GM12878 (cell line): ENCODE measurements at regions not wholly inside any gene's neighbourhood (a gene's known extent, or its start where the extent isn't known, plus 50 kb on each side); places are given as distances from the start of the nearest gene placed in this dataset.

Experiments
- ATAC-seq: fragments of 200-7000 bp; cut with Tn5 transposase; 3 replicates; pipeline ENCODE4 v1.9.1; 2020; ENCODE audit warnings: mild to moderate bottlenecking, moderate library complexity
- BruUV-seq: library from RNA; stranded (reverse); fragments of 400-500 nt; replicated peaks from 2 replicates; lab custom pipeline; 2021; lab: Mats Ljungman, UMichigan
- CTCF ChIA-PET: fragments of 300-600 bp; sonication (Branson Sonifier 250); formaldehyde crosslinking; extraction: SDS; loops from one replicate; lab custom pipeline; 2021; ENCODE audit warnings: inconsistent platforms; lab: Yijun Ruan, JAX
- POLR2A ChIA-PET: fragments of 350-600 bp; formaldehyde crosslinking; extraction: SDS; loops from one replicate; lab custom pipeline; 2021; ENCODE audit warnings: inconsistent platforms; lab: Charles Lee
- RAD21 ChIA-PET: fragments of 300-600 bp; sonication (Branson Sonifier 250); formaldehyde crosslinking; loops from one replicate; lab custom pipeline; 2023; ENCODE audit warnings: antibody characterized with exemption; ENCODE audit not compliant: unreplicated experiment; lab: Charles Lee
- SMC1A ChIA-PET: fragments of 300-600 bp; sonication (Branson Sonifier 250); formaldehyde crosslinking; loops from one replicate; lab custom pipeline; 2023; ENCODE audit not compliant: unreplicated experiment, uncharacterized antibody; lab: Charles Lee
- DNase-seq: peaks from one replicate; pipeline ENCODE4 v3.0.0-alpha.2; 2011; ENCODE audit warnings: low read depth, low spot score
- FAIRE-seq: peaks from 3 replicates; lab custom pipeline; 2011; peaks lifted over from hg19 to GRCh38; lab: Jason Lieb, UNC
- H2AFZ ChIP-seq: 2 replicates; pipeline ENCODE4 v1.6.0; 2011; ENCODE audit warnings: low read depth, low read length, control low read depth; ENCODE audit not compliant: control insufficient read depth
- H3K27ac ChIP-seq: 2 replicates; pipeline ENCODE4 v1.5.1; 2011; ENCODE audit warnings: control low read depth; ENCODE audit not compliant: control insufficient read depth, insufficient read depth
- H3K27me3 ChIP-seq, 2 experiments: replicated peaks in 1 of 2; 2 replicates each; pipeline versions ENCODE4 v1.6.0 to v1.6.1; 2011; ENCODE audit warnings: low read length in 1 of 2; ENCODE audit not compliant: control insufficient read depth in 2 of 2, insufficient read depth in 2 of 2
- H3K36me3 ChIP-seq, 2 experiments: 2 replicates each; pipeline ENCODE4 v1.5.1; 2011; ENCODE audit warnings: low read length in 1 of 2; ENCODE audit not compliant: control insufficient read depth in 2 of 2, insufficient read depth in 2 of 2
- H3K4me1 ChIP-seq: 2 replicates; pipeline ENCODE4 v1.6.1; 2011; ENCODE audit warnings: mild to moderate bottlenecking, low read length, moderate library complexity, mixed read lengths; ENCODE audit not compliant: control insufficient read depth, insufficient read depth
- H3K4me2 ChIP-seq: 2 replicates; pipeline ENCODE4 v1.6.0; 2011; ENCODE audit warnings: control low read depth; ENCODE audit not compliant: control insufficient read depth, insufficient read depth
- H3K4me3 ChIP-seq: fragments of 200-600 bp; sonication (generic); 2 replicates; pipeline ENCODE4 v1.5.1; 2016
- H3K79me2 ChIP-seq: 2 replicates; pipeline ENCODE4 v1.6.0; 2011; ENCODE audit warnings: low read length; ENCODE audit not compliant: control insufficient read depth, insufficient read depth
- H3K9ac ChIP-seq: 2 replicates; pipeline ENCODE4 v1.8.0; 2011; ENCODE audit warnings: low read length, control low read depth, mixed read lengths; ENCODE audit not compliant: control insufficient read depth, insufficient read depth
- H3K9me3 ChIP-seq: replicated peaks from 3 replicates; pipeline ENCODE4 v1.5.1; 2011; ENCODE audit warnings: mild to moderate bottlenecking, low read length; ENCODE audit not compliant: control insufficient read depth, insufficient read depth
- H4K20me1 ChIP-seq: 2 replicates; pipeline ENCODE4 v1.6.0; 2011; ENCODE audit not compliant: control insufficient read depth, insufficient read depth
- ATF7 ChIP-seq: fragments of 450-650 bp; IDR thresholded peaks from 2 replicates; pipeline ENCODE4 v1.6.1; 2016; ENCODE audit warnings: low read depth, mild to moderate bottlenecking
- BCL11A ChIP-seq: IDR thresholded peaks from 2 replicates; pipeline ENCODE4 v1.6.1; 2011; ENCODE audit warnings: low read depth, low read length
- BRCA1 ChIP-seq: IDR thresholded peaks from 2 replicates; pipeline ENCODE4 v1.6.1; 2011; ENCODE audit warnings: low read depth, low read length, improper control_type of control experiment
- CBFB ChIP-seq: IDR thresholded peaks from 2 replicates; pipeline ENCODE4 v1.6.1; 2016; ENCODE audit warnings: antibody characterized with exemption, low read depth
- CBX3 ChIP-seq: fragments of 200-600 bp; sonication (generic); IDR thresholded peaks from 2 replicates; pipeline ENCODE4 v1.6.1; 2016; ENCODE audit warnings: low read depth, borderline replicate concordance
- DPF2 ChIP-seq: fragments of 450-650 bp; IDR thresholded peaks from 2 replicates; pipeline ENCODE4 v1.6.1; 2017; ENCODE audit warnings: mild to moderate bottlenecking
- ETV6 ChIP-seq, 2 experiments: fragments of 450-650 bp in 1 of 2; IDR thresholded peaks in 1 of 2; conservative IDR thresholded peaks in 1 of 2; 2 replicates each; pipeline ENCODE4 v1.6.1; 2014; ENCODE audit warnings: antibody characterized with exemption in 1 of 2, borderline replicate concordance in 1 of 2, low read depth in 1 of 2, mild to moderate bottlenecking in 1 of 2, moderate library complexity in 1 of 2
- HDGF ChIP-seq: fragments of 450-650 bp; IDR thresholded peaks from 2 replicates; pipeline ENCODE4 v1.6.1; 2016; ENCODE audit warnings: antibody characterized with exemption
- IRF5 ChIP-seq: fragments of 450-650 bp; IDR thresholded peaks from 2 replicates; pipeline ENCODE4 v1.6.1; 2017; ENCODE audit warnings: borderline replicate concordance
- MEF2A ChIP-seq: IDR thresholded peaks from 2 replicates; pipeline ENCODE4 v1.6.1; 2011; ENCODE audit warnings: low read depth, mild to moderate bottlenecking, low read length, moderate library complexity; ENCODE audit not compliant: insufficient read depth
- MLLT1 ChIP-seq: fragments of 450-650 bp; IDR thresholded peaks from 2 replicates; pipeline ENCODE4 v1.6.1; 2016; ENCODE audit warnings: mild to moderate bottlenecking
- MTA2 ChIP-seq: fragments of 450-650 bp; IDR thresholded peaks from 2 replicates; pipeline ENCODE4 v1.6.1; 2016; ENCODE audit warnings: low read depth, mild to moderate bottlenecking, moderate library complexity
- MXI1 ChIP-seq: fragments of 150-350 bp; IDR thresholded peaks from 2 replicates; pipeline ENCODE4 v1.6.1; 2011; ENCODE audit warnings: low read depth, mild to moderate bottlenecking, inconsistent platforms, low read length, improper control_type of control experiment
- MYC ChIP-seq: IDR thresholded peaks from 2 replicates; pipeline ENCODE4 v1.6.1; 2011; ENCODE audit warnings: mild to moderate bottlenecking, low read length, moderate library complexity, inconsistent platforms; ENCODE audit not compliant: insufficient read depth, insufficient replicate concordance, insufficient read length, severe bottlenecking
- POU2F2 ChIP-seq: IDR thresholded peaks from 3 replicates; pipeline ENCODE4 v1.6.1; 2011; ENCODE audit warnings: low read depth, mild to moderate bottlenecking, low read length, borderline replicate concordance
- RAD21 ChIP-seq: IDR thresholded peaks from 2 replicates; pipeline ENCODE4 v1.6.1; 2011; ENCODE audit warnings: mild to moderate bottlenecking, low read depth, low read length, moderate library complexity; ENCODE audit not compliant: insufficient read depth
- SPI1 ChIP-seq: IDR thresholded peaks from 2 replicates; pipeline ENCODE4 v1.6.1; 2011; ENCODE audit warnings: low read depth, mild to moderate bottlenecking, low read length, moderate library complexity, borderline replicate concordance; ENCODE audit not compliant: insufficient read depth
- TBL1XR1 ChIP-seq: IDR thresholded peaks from 2 replicates; pipeline ENCODE4 v1.6.1; 2012; ENCODE audit warnings: low read depth, low read length, improper control_type of control experiment
- in situ Hi-C: fragments of 300-500 bp; cut with MboI; formaldehyde crosslinking; loops from 9 replicates; pipeline ENCODE4 v1.14.3; 2018; ENCODE audit warnings: mixed read lengths
- intact Hi-C: fragments of 100-400 bp; cut with micrococcal nuclease; formaldehyde crosslinking; loops from one replicate; pipeline ENCODE4 v1.14.2; 2022; ENCODE audit not compliant: unreplicated experiment

- Histone ChIP-seq H3K36me3 (no peaks in the 10 kb centered on the region), H4K20me1 (peaks cover 3% of the 10 kb centered on the region; the same call in 1 of the 2 replicates), H3K27ac (no peak overlapping the region), H3K4me3 (no peak overlapping the region), H3K9me3 (no peaks in the 10 kb centered on the region), H3K4me1 (no peaks in the 10 kb centered on the region), H3K79me2 (no peaks in the 10 kb centered on the region), H3K9ac (no peak overlapping the region), H3K27me3 (no peaks in the 10 kb centered on the region), H3K4me2 (no peak overlapping the region), H2AFZ (no peak overlapping the region)
- DNase-seq (no peak), FAIRE-seq (no peak), ATAC-seq (no peak)
- in situ Hi-C loops (no loop called here), intact Hi-C loops (loop anchor here (10.0 kb wide), 1 partner anchor 56 kb away; no protein-coding TSS in a partner anchor)
- ChIA-PET RAD21 (no interaction called here), SMC1A (no interaction called here), CTCF (no interaction called here), POLR2A (no interaction called here)
- TF ChIP-seq BRCA1, result no peak
- TF ChIP-seq ETV6 (conservative IDR thresholded peaks at IDR 0.05 in 1 of 2, IDR thresholded peaks at IDR 0.05 in 1 of 2; ENCODE audit: borderline replicate concordance in 1 of 2, low read depth in 1 of 2), result no peak
- TF ChIP-seq MXI1, result no peak
- no peak for TF ChIP-seq ATF7
- no peak for TF ChIP-seq TBL1XR1
- no peak for TF ChIP-seq CBFB
- TF ChIP-seq SPI1, result no peak
- TF ChIP-seq POU2F2, result no peak
- TF ChIP-seq BCL11A, result no peak
- TF ChIP-seq HDGF, result no peak
- no peak for TF ChIP-seq CBX3
- no peak for TF ChIP-seq MLLT1
- no peak for TF ChIP-seq RAD21
- no peak for TF ChIP-seq MEF2A
- TF ChIP-seq MTA2, result no peak
- no peak for TF ChIP-seq MYC
- no peak for TF ChIP-seq DPF2
- no peak for TF ChIP-seq IRF5
- BruUV-seq, result no TSS peak
Measured at GRCh38 chr16:79971237-79971572, 370.7 kb upstream of the MAF start.
